ENCODE measurements at regions not wholly inside any gene's neighbourhood (a gene's known extent, or its start where the extent isn't known, plus 50 kb on each side); places are given as distances from the start of the nearest gene placed in this dataset.

GRCh38 chr2:18860179-18860578, 270.8 kb upstream of the NT5C1B start:
- H3K9me3 ChIP-seq (replicated peaks in 1 of 2; ENCODE audit: control insufficient read depth in 1 of 2, insufficient read depth in 1 of 2, low read length in 2 of 2) = peaks cover 18 to 36% of the 10 kb centered on the region in 2 donors
- no peak overlapping the region for H3K4me2 ChIP-seq (replicated peaks; ENCODE audit: extremely low read depth, low read length, poor library complexity, severe bottlenecking)
- H3K4me1 ChIP-seq (ENCODE audit: control insufficient read depth in 1 of 2, insufficient read depth in 2 of 2, low read length in 2 of 2) = no peaks in the 10 kb centered on the region
- no peaks in the 10 kb centered on the region for H3K27me3 ChIP-seq (ENCODE audit: control insufficient read depth in 2 of 2, insufficient read depth in 2 of 2, low read length in 2 of 2)
- intact Hi-C loops (cut with micrococcal nuclease) = no loop called here
- no peaks in the 10 kb centered on the region for H3K79me2 ChIP-seq (ENCODE audit: insufficient read depth, low read length)
- H3K27me3 Mint-ChIP-seq (ENCODE audit: low read depth in 3 of 3) = peaks cover 0 to 1% (median 0%) of the 10 kb centered on the region in 3 donors
- no peaks in the 10 kb centered on the region for H3K36me3 ChIP-seq (replicated peaks in 1 of 2; ENCODE audit: control insufficient read depth in 1 of 2, insufficient read depth in 2 of 2, low read length in 2 of 2)
- H3K4me1 Mint-ChIP-seq = no peaks in the 10 kb centered on the region
- H2AFZ ChIP-seq (ENCODE audit: insufficient read depth, low read depth, low read length, poor library complexity, severe bottlenecking) = no peak overlapping the region
- H3K9ac ChIP-seq (ENCODE audit: insufficient read depth, low read length, poor library complexity, severe bottlenecking) = no peak overlapping the region
- no peak for TF ChIP-seq CTCF (IDR thresholded peaks at IDR 0.05)
- H3K27ac Mint-ChIP-seq = no peak overlapping the region
- no peaks in the 10 kb centered on the region for H3K36me3 Mint-ChIP-seq
- no peak overlapping the region for H3K4me3 ChIP-seq (replicated peaks in 1 of 3; ENCODE audit: low read depth in 2 of 3, low read length in 3 of 3)
- H3K4me3 Mint-ChIP-seq = no peak overlapping the region
- no peak overlapping the region for H3K27ac ChIP-seq (ENCODE audit: low read depth in 1 of 2, low read length in 2 of 2)
- H4K20me1 ChIP-seq (ENCODE audit: insufficient read depth, low read length) = no peaks in the 10 kb centered on the region
- peaks cover 7 to 19% (median 12%) of the 10 kb centered on the region in 7 donors for H3K9me3 Mint-ChIP-seq
- DNase-seq = no peak

- H3K27me3 Mint-ChIP-seq (ENCODE audit: low read depth in 3 of 3) = peaks cover 0 to 1% (median 0%) of the 10 kb centered on the region in 3 donors
- peaks cover 5 to 11% (median 9%) of the 10 kb centered on the region in 7 donors for H3K9me3 Mint-ChIP-seq
- no peak overlapping the region for H3K4me3 Mint-ChIP-seq
- intact Hi-C loops (cut with micrococcal nuclease) = no loop called here
- DNase-seq = no peak
- no peaks in the 10 kb centered on the region for H3K4me1 Mint-ChIP-seq
- no peak overlapping the region for H3K27ac ChIP-seq (ENCODE audit: low read depth in 1 of 2, low read length in 2 of 2)
- no peaks in the 10 kb centered on the region for H3K36me3 ChIP-seq (replicated peaks in 1 of 2; ENCODE audit: control insufficient read depth in 1 of 2, insufficient read depth in 2 of 2, low read length in 2 of 2)
- H3K27me3 ChIP-seq (ENCODE audit: control insufficient read depth in 2 of 2, insufficient read depth in 2 of 2, low read length in 2 of 2) = no peaks in the 10 kb centered on the region
- no peaks in the 10 kb centered on the region for H3K79me2 ChIP-seq (ENCODE audit: insufficient read depth, low read length)
- peaks cover 11 to 12% of the 10 kb centered on the region in 2 donors for H3K9me3 ChIP-seq (replicated peaks in 1 of 2; ENCODE audit: control insufficient read depth in 1 of 2, insufficient read depth in 1 of 2, low read length in 2 of 2)
- H3K4me3 ChIP-seq (replicated peaks in 1 of 3; ENCODE audit: low read depth in 2 of 3, low read length in 3 of 3) = no peak overlapping the region
- H2AFZ ChIP-seq (ENCODE audit: insufficient read depth, low read depth, low read length, poor library complexity, severe bottlenecking) = no peak overlapping the region
- H3K27ac Mint-ChIP-seq = no peak overlapping the region
- TF ChIP-seq CTCF (IDR thresholded peaks at IDR 0.05) = no peak
- H3K9ac ChIP-seq (ENCODE audit: insufficient read depth, low read length, poor library complexity, severe bottlenecking) = no peak overlapping the region
- no peaks in the 10 kb centered on the region for H3K4me1 ChIP-seq (ENCODE audit: control insufficient read depth in 1 of 2, insufficient read depth in 2 of 2, low read length in 2 of 2)
- no peak overlapping the region for H3K4me2 ChIP-seq (replicated peaks; ENCODE audit: extremely low read depth, low read length, poor library complexity, severe bottlenecking)
- no peaks in the 10 kb centered on the region for H3K36me3 Mint-ChIP-seq
- no peaks in the 10 kb centered on the region for H4K20me1 ChIP-seq (ENCODE audit: insufficient read depth, low read length)
Observed at GRCh38 chr2:18856765-18857164, 267.4 kb upstream of the NT5C1B start.

All from CD14-positive monocyte (primary cell).